ENCODE measurements at regions not wholly inside any gene's neighbourhood (a gene's known extent, or its start where the extent isn't known, plus 50 kb on each side); places are given as distances from the start of the nearest gene placed in this dataset.
"Not testable (repeated sequence)": the region's sequence is repeated elsewhere in the genome, so short reads cannot be mapped to it uniquely, and the experiment has no call there.

- DNase-seq: no peak
These were observed 108.4 kb downstream of the SINHCAF start for GRCh38 chr12:31217356-31218130.

- no peak for DNase-seq
These were observed 107.5 kb downstream of the SINHCAF start for GRCh38 chr12:31218203-31219025.

GRCh38 chr12:31219521-31219920 lies 106.4 kb downstream of the SINHCAF start:
- no peak for DNase-seq

- no peak for DNase-seq
These were observed 105.9 kb downstream of the SINHCAF start for GRCh38 chr12:31220061-31220460.

- DNase-seq: no peak
These were observed 105.1 kb downstream of the SINHCAF start for GRCh38 chr12:31220633-31221550.

GRCh38 chr12:31221551-31221945 lies 104.4 kb downstream of the SINHCAF start:
- DNase-seq: no peak

- no peak for DNase-seq
These were observed 103.2 kb downstream of the SINHCAF start for GRCh38 chr12:31222620-31223222.

- not testable (repeated sequence) for DNase-seq
These were observed 102.3 kb downstream of the SINHCAF start for GRCh38 chr12:31223640-31224039.

GRCh38 chr12:31224768-31225448 lies 101.0 kb downstream of the SINHCAF start:
- DNase-seq: no peak

- no peak for DNase-seq
These were observed 100.1 kb downstream of the SINHCAF start for GRCh38 chr12:31225656-31226535.

GRCh38 chr12:31226639-31227038 lies 99.3 kb downstream of the SINHCAF start:
- no peak for DNase-seq

GRCh38 chr12:31227401-31227981 lies 98.5 kb downstream of the SINHCAF start:
- DNase-seq: no peak

GRCh38 chr12:31228811-31229792 lies 96.8 kb downstream of the SINHCAF start:
- DNase-seq: no peak

GRCh38 chr12:31230004-31230403 lies 95.9 kb downstream of the SINHCAF start:
- DNase-seq: no peak

Measured in NCI-H2029 treated with DMSO at 0.1 percent for 48 hours (cell line).